ENCODE measurements at regions not wholly inside any gene's neighbourhood (a gene's known extent, or its start where the extent isn't known, plus 50 kb on each side); places are given as distances from the start of the nearest gene placed in this dataset.
"Not testable (repeated sequence)": the region's sequence is repeated elsewhere in the genome, so short reads cannot be mapped to it uniquely, and the experiment has no call there.

GRCh38 chr1:95167503-95167902 lies 50.3 kb downstream of the TLCD4 start:
- DNase-seq (ENCODE audit: low read depth) = peak; percentile 13
- not testable (repeated sequence) for H3K4me3 ChIP-seq (ENCODE audit: low read depth, low read length)

- no peak for DNase-seq (ENCODE audit: low read depth)
- no peak overlapping the region for H3K4me3 ChIP-seq (ENCODE audit: low read depth, low read length)
- TF ChIP-seq CTCF (IDR thresholded peaks at IDR 0.05; ENCODE audit: insufficient read depth, low read length) = no peak
Observed at GRCh38 chr1:95168028-95168427, 50.9 kb downstream of the TLCD4 start.

GRCh38 chr1:95168761-95169351 lies 51.7 kb downstream of the TLCD4 start:
- no peak for DNase-seq (ENCODE audit: low read depth)
- H3K4me3 ChIP-seq (ENCODE audit: low read depth, low read length) = no peak overlapping the region
- TF ChIP-seq CTCF (IDR thresholded peaks at IDR 0.05; ENCODE audit: insufficient read depth, low read length) = no peak

- DNase-seq (ENCODE audit: low read depth) = no peak
- no peak overlapping the region for H3K4me3 ChIP-seq (ENCODE audit: low read depth, low read length)
- TF ChIP-seq CTCF (IDR thresholded peaks at IDR 0.05; ENCODE audit: insufficient read depth, low read length) = no peak
Observed at GRCh38 chr1:95169548-95169947, 52.4 kb downstream of the TLCD4 start.

- no peak for TF ChIP-seq CTCF (IDR thresholded peaks at IDR 0.05; ENCODE audit: insufficient read depth, low read length)
- no peak overlapping the region for H3K4me3 ChIP-seq (ENCODE audit: low read depth, low read length)
- DNase-seq (ENCODE audit: low read depth) = no peak
Observed at GRCh38 chr1:95171270-95172245, 54.4 kb downstream of the TLCD4 start.

- H3K4me3 ChIP-seq (ENCODE audit: low read depth, low read length) = no peak overlapping the region
- no peak for DNase-seq (ENCODE audit: low read depth)
- TF ChIP-seq CTCF (IDR thresholded peaks at IDR 0.05; ENCODE audit: insufficient read depth, low read length) = no peak
Observed at GRCh38 chr1:95176861-95177260, 57.1 kb upstream of the RWDD3 start.

- TF ChIP-seq CTCF (IDR thresholded peaks at IDR 0.05; ENCODE audit: insufficient read depth, low read length) = no peak
- H3K4me3 ChIP-seq (ENCODE audit: low read depth, low read length) = no peak overlapping the region
- DNase-seq (ENCODE audit: low read depth) = no peak
Observed at GRCh38 chr1:95179205-95179986, 54.6 kb upstream of the RWDD3 start.

Data from fibroblast of the aortic adventitia (primary cell).